H9 (cell line): ENCODE measurements at regions not wholly inside any gene's neighbourhood (a gene's known extent, or its start where the extent isn't known, plus 50 kb on each side); places are given as distances from the start of the nearest gene placed in this dataset.

Experiments used
- DNase-seq: peaks from one replicate; pipeline ENCODE4 v3.0.0-alpha.2; 2017
- H2AFZ ChIP-seq: one replicate; pipeline ENCODE4 v1.6.1; 2013; ENCODE audit warnings: mild to moderate bottlenecking, low read length, control low read depth, moderate library complexity
- H2AK5ac ChIP-seq: 2 replicates; pipeline ENCODE4 v1.6.1; 2013; ENCODE audit warnings: low read length, control low read depth, mixed read lengths; ENCODE audit not compliant: insufficient read length
- H2BK120ac ChIP-seq: one replicate; pipeline ENCODE4 v1.6.1; 2013; ENCODE audit warnings: low read depth, mild to moderate bottlenecking, low read length, control low read depth, inconsistent platforms; ENCODE audit not compliant: poor library complexity, severe bottlenecking
- H2BK12ac ChIP-seq: 2 replicates; pipeline ENCODE4 v1.6.1; 2013; ENCODE audit warnings: low read length, control low read depth, mixed read lengths, low read depth; ENCODE audit not compliant: insufficient read length
- H2BK15ac ChIP-seq: 2 replicates; pipeline ENCODE4 v1.6.1; 2013; ENCODE audit warnings: low read depth, low read length, control low read depth
- H2BK20ac ChIP-seq: one replicate; pipeline ENCODE4 v1.6.1; 2013; ENCODE audit warnings: low read depth, mild to moderate bottlenecking, low read length, control low read depth, inconsistent platforms; ENCODE audit not compliant: poor library complexity, severe bottlenecking
- H2BK5ac ChIP-seq: 2 replicates; pipeline ENCODE4 v1.6.1; 2013; ENCODE audit warnings: low read length, control low read depth, mixed read lengths; ENCODE audit not compliant: insufficient read length
- H3K14ac ChIP-seq: 2 replicates; pipeline ENCODE4 v1.6.1; 2013; ENCODE audit warnings: low read length, control low read depth; ENCODE audit not compliant: insufficient read depth
- H3K18ac ChIP-seq: 2 replicates; pipeline ENCODE4 v1.6.1; 2013; ENCODE audit warnings: low read depth, mild to moderate bottlenecking, mixed read lengths, low read length, control low read depth; ENCODE audit not compliant: insufficient read length
- H3K23ac ChIP-seq: 2 replicates; pipeline ENCODE4 v1.6.1; 2013; ENCODE audit warnings: low read length, control low read depth, mixed read lengths, low read depth; ENCODE audit not compliant: insufficient read length
- H3K23me2 ChIP-seq: 2 replicates; pipeline ENCODE4 v1.6.1; 2013; ENCODE audit warnings: low read depth, mild to moderate bottlenecking, mixed read lengths, low read length, control low read depth; ENCODE audit not compliant: insufficient read length, poor library complexity, severe bottlenecking
- H3K27ac ChIP-seq: 2 replicates; pipeline ENCODE4 v1.5.1; 2013; ENCODE audit warnings: low read length, control low read depth, mixed read lengths, low read depth; ENCODE audit not compliant: insufficient read length
- H3K27me3 ChIP-seq: 2 replicates; pipeline ENCODE4 v1.6.1; 2013; ENCODE audit warnings: low read length, control low read depth, inconsistent platforms; ENCODE audit not compliant: insufficient read depth
- H3K4ac ChIP-seq: 2 replicates; pipeline ENCODE4 v1.6.1; 2013; ENCODE audit warnings: low read depth, mild to moderate bottlenecking, control low read depth, inconsistent platforms, low read length, moderate library complexity
- H3K4me1 ChIP-seq: 2 replicates; pipeline ENCODE4 v1.6.1; 2013; ENCODE audit warnings: low read length, control low read depth, inconsistent platforms; ENCODE audit not compliant: insufficient read depth
- H3K4me2 ChIP-seq: 2 replicates; pipeline ENCODE4 v1.6.1; 2013; ENCODE audit warnings: low read length, control low read depth, mixed read lengths; ENCODE audit not compliant: insufficient read length, insufficient read depth
- H3K56ac ChIP-seq: 2 replicates; pipeline ENCODE4 v1.6.1; 2013; ENCODE audit warnings: low read depth, mild to moderate bottlenecking, mixed read lengths, low read length, control low read depth; ENCODE audit not compliant: insufficient read length
- H3K79me1 ChIP-seq: 2 replicates; pipeline ENCODE4 v1.6.1; 2013; ENCODE audit warnings: low read depth, mild to moderate bottlenecking, moderate library complexity, low read length, control low read depth, inconsistent platforms; ENCODE audit not compliant: insufficient read depth, poor library complexity, severe bottlenecking
- H3K79me2 ChIP-seq: 2 replicates; pipeline ENCODE4 v1.6.1; 2013; ENCODE audit warnings: low read length, control low read depth, inconsistent platforms; ENCODE audit not compliant: insufficient read depth
- H3K9ac ChIP-seq: 2 replicates; pipeline ENCODE4 v1.6.1; 2013; ENCODE audit warnings: low read length, control low read depth, mixed read lengths; ENCODE audit not compliant: insufficient read length; ENCODE audit errors: extremely low read depth
- H3K9me3 ChIP-seq: one replicate; pipeline ENCODE4 v1.6.1; 2013; ENCODE audit warnings: low read depth, low read length, inconsistent platforms; ENCODE audit not compliant: control insufficient read depth
- H3T11ph ChIP-seq: one replicate; pipeline ENCODE4 v1.6.1; 2013; ENCODE audit warnings: mild to moderate bottlenecking, low read length, control low read depth, inconsistent platforms
- H4K20me1 ChIP-seq: one replicate; pipeline ENCODE4 v1.6.1; 2013; ENCODE audit not compliant: control insufficient read depth, insufficient read length, insufficient read depth
- H4K5ac ChIP-seq: 2 replicates; pipeline ENCODE4 v1.6.1; 2013; ENCODE audit warnings: low read depth, mild to moderate bottlenecking, mixed read lengths, low read length, control low read depth; ENCODE audit not compliant: insufficient read length
- H4K8ac ChIP-seq: replicated peaks from 2 replicates; pipeline ENCODE4 v1.6.1; 2013; ENCODE audit warnings: low read length, control low read depth, mixed read lengths, low read depth; ENCODE audit not compliant: insufficient read length
- H4K91ac ChIP-seq: 2 replicates; pipeline ENCODE4 v1.6.1; 2013; ENCODE audit warnings: low read depth, mild to moderate bottlenecking, moderate library complexity, mixed read lengths, low read length, control low read depth; ENCODE audit not compliant: insufficient read length
- H3K27ac Mint-ChIP-seq, 3 experiments: 2 replicates in 2 of 3; 3 replicates in 1 of 3; pipeline ENCODE4 v1.8.0; 2020 to 2021; ENCODE audit warnings: mixed read lengths in 3 of 3, mild to moderate bottlenecking in 1 of 3, moderate library complexity in 1 of 3
- H3K27me3 Mint-ChIP-seq: 2 replicates; pipeline ENCODE4 v1.8.0; 2021; ENCODE audit warnings: low read depth, mild to moderate bottlenecking, moderate library complexity, mixed read lengths
- H3K36me3 Mint-ChIP-seq, 3 experiments: 2 replicates in 2 of 3; 3 replicates in 1 of 3; pipeline ENCODE4 v1.8.0; 2020 to 2021; ENCODE audit warnings: low read depth in 3 of 3, mixed read lengths in 3 of 3; ENCODE audit not compliant: insufficient read depth in 1 of 3
- H3K4me1 Mint-ChIP-seq, 2 experiments: 2 replicates each; pipeline ENCODE4 v1.8.0; 2020; ENCODE audit warnings: mixed read lengths in 2 of 2
- H3K4me3 Mint-ChIP-seq, 2 experiments: 2 replicates in 1 of 2; 3 replicates in 1 of 2; pipeline ENCODE4 v1.8.0; 2020 to 2021; ENCODE audit warnings: mild to moderate bottlenecking in 2 of 2, mixed read lengths in 2 of 2, moderate library complexity in 1 of 2
- H3K9me3 Mint-ChIP-seq, 2 experiments: 2 replicates in 1 of 2; 3 replicates in 1 of 2; pipeline ENCODE4 v1.8.0; 2020; ENCODE audit warnings: mild to moderate bottlenecking in 2 of 2, mixed read lengths in 2 of 2, moderate library complexity in 1 of 2
- CTCF ChIP-seq: fragments of 200-600 bp; sonication (generic); conservative IDR thresholded peaks from 3 replicates; pipeline ENCODE4 v1.8.0; 2021; ENCODE audit warnings: antibody characterized with exemption, mild to moderate bottlenecking
- WGBS: extraction: QIAGEN DNeasy Blood & Tissue Kit; methylation state at CpG from one replicate; pipeline ENCODE4 v1.1.7; 2013; ENCODE audit warnings: missing lambda C conversion rate, low lambda C conversion rate, mixed read lengths; ENCODE audit not compliant: insufficient read length; ENCODE audit errors: extremely low coverage; 5-methylcytosine and 5-hydroxymethylcytosine counted together

- H3K36me3 Mint-ChIP-seq, result no peaks in the 10 kb centered on the region
- no peak overlapping the region for H2BK20ac ChIP-seq
- no peaks in the 10 kb centered on the region for H3K9me3 Mint-ChIP-seq
- H3T11ph ChIP-seq, result no peak overlapping the region
- H2BK15ac ChIP-seq, result no peak overlapping the region
- no peaks in the 10 kb centered on the region for H3K9me3 ChIP-seq
- H3K4ac ChIP-seq, result no peak overlapping the region
- H3K4me2 ChIP-seq, result no peak overlapping the region
- no peaks in the 10 kb centered on the region for H3K23me2 ChIP-seq
- no peak for DNase-seq
- H3K23ac ChIP-seq, result no peak overlapping the region
- no CpG with 5 or more reads among the region's 2 CpGs for WGBS
- no peak overlapping the region for H2BK12ac ChIP-seq
- no peaks in the 10 kb centered on the region for H3K79me2 ChIP-seq
- no peak overlapping the region for H3K27ac ChIP-seq
- no peaks in the 10 kb centered on the region for H4K20me1 ChIP-seq
- H4K8ac ChIP-seq, result no peak overlapping the region
- H2BK120ac ChIP-seq, result no peak overlapping the region
- no peak overlapping the region for H3K27ac Mint-ChIP-seq
- no peaks in the 10 kb centered on the region for H3K27me3 Mint-ChIP-seq
- H3K4me1 ChIP-seq, result no peaks in the 10 kb centered on the region
- no peak overlapping the region for H4K5ac ChIP-seq
- no peaks in the 10 kb centered on the region for H3K79me1 ChIP-seq
- no peak overlapping the region for H2AK5ac ChIP-seq
- no peak overlapping the region for H4K91ac ChIP-seq
- no peak overlapping the region for H3K18ac ChIP-seq
- peaks cover 0 to 5% of the 10 kb centered on the region in 2 experiments; a peak in 2 of 4 replicates for H3K4me1 Mint-ChIP-seq
- H2BK5ac ChIP-seq, result no peak overlapping the region
- H3K56ac ChIP-seq, result no peak overlapping the region
- H2AFZ ChIP-seq, result no peak overlapping the region
- no peak overlapping the region for H3K4me3 Mint-ChIP-seq
- TF ChIP-seq CTCF, result no peak
- H3K27me3 ChIP-seq, result no peaks in the 10 kb centered on the region
- H3K14ac ChIP-seq, result no peak overlapping the region
- H3K9ac ChIP-seq, result no peak overlapping the region
These were observed 199.3 kb upstream of the GRID2 start for GRCh38 chr4:92104506-92104905.
